HG02623 (cell line): ENCODE measurements at regions not wholly inside any gene's neighbourhood (a gene's known extent, or its start where the extent isn't known, plus 50 kb on each side); places are given as distances from the start of the nearest gene placed in this dataset.

Experiments
- ATAC-seq: cut with Tn5 transposase; IDR thresholded peaks from one replicate; pipeline ENCODE4 v1.9.1; 2021; ENCODE audit warnings: moderate library complexity; ENCODE audit not compliant: unreplicated experiment

GRCh38 chr5:174425271-174425963 lies 299.0 kb upstream of the MSX2 start:
- no peak for ATAC-seq

- ATAC-seq, result no peak
Measured at GRCh38 chr5:174425964-174426290, 298.5 kb upstream of the MSX2 start.

DNA sequence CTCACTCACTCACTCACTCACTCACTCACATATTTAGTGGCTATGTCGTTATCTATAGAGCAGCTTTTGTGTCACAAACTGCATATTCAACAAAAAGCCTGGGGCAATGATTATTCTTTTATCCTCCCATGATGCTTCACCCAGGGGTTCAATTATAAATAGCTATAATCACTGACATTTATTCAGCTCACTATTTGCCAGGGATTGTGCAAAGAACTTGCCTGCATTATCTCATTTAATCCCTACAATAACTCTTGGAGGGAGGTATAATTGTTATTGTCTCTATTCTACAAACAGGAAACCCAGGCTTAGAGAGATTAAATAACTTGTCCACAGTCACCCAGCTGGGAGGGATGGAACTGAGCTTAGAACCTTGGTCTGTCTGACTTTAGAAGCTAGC lies 298.0 kb upstream of the MSX2 start:
- no peak for ATAC-seq

DNA sequence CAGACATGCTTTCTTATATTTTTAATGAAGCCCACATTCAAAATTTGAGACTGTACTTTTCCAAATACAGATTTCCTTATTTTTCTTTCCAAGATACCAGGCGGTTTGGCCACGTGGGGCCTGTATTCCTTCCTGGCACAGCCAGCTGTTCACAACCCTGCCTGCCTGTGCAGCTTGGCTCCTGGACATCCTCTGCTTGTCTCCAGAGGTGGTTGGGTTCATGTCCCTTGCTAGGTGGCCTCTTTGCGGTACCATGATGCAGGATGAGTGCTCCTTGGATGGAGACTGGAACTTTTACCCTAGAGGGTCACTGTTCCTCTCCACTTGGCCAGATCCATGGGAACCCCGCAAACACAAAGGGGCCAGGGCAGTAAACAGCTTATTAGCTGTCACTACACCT lies 297.5 kb upstream of the MSX2 start:
- ATAC-seq, result no peak

DNA sequence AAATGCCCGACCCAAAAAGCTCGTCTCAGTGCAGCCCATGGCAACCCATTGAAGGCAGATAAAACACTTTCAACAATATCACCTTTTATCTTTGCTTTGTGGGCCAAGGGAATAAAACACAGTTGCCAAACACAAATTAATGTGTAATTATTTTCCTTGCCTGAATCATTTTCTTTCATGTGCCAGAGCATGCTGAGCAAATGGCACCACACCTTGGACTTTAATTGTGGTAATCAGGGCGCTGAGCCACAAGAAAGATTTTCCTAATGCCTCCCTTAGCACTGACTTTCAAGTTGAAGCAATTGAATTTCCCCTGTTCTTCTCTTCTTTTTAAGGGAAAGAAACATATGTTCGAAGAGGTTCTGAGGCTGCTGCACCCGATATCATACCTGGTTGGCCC lies 297.1 kb upstream of the MSX2 start:
- no peak for ATAC-seq

DNA sequence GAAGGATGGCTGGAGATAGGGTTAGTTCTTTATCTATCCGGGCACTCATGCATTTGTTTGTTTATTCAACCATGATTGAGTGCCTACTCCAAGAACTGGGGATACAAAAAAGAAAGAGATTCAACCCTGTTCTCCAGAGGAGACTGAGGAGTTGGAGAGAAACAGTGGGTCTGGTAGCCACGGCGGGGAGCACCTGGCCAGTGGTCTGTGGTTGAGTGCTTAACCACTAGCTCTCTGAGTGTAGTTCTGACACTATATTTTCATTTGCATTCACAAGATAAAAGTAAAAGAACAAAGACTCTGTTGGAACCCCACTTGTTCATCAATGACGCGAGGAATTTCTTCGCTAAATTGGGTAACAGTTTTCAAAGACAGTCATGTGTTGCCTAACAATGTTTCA lies 295.5 kb upstream of the MSX2 start:
- no peak for ATAC-seq

DNA sequence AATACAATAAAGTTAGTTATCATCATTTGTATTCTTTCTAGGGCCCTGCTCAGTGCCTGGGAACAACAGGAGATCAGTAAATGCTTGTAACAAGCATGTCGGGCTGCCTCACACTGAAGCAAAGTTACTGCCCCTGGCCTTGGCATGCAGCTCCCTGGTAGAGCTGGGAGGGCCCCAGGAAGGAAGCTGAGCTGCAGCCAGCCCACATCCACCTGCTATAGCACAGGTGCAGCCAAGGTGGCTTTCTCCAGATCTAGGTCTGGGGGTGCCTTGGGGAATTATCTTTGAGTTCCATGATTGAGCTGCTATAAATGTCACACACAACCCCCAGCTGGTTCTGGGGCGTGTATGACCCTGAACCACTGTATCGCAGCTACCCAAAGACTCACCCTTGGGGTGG lies 293.4 kb upstream of the MSX2 start:
- no peak for ATAC-seq

DNA sequence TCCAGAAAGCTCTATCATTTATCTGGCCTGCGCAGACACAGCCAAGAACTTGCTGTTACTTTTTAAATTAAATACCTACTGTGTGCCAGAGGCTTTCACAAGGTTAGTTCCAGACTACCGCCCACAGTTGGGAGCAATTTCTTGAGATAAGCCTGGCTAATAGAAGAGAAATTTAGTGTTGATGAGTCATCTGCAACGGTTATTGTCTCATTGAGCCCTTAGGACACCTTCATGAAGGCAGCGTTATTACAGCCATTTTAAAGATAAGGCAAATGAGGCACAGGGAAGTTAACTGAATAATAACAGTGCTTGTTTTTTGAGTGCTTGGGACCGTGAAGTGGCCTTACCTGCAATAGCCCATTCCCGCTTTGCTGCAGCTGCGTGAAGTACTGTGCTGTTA lies 292.9 kb upstream of the MSX2 start:
- no peak for ATAC-seq

DNA sequence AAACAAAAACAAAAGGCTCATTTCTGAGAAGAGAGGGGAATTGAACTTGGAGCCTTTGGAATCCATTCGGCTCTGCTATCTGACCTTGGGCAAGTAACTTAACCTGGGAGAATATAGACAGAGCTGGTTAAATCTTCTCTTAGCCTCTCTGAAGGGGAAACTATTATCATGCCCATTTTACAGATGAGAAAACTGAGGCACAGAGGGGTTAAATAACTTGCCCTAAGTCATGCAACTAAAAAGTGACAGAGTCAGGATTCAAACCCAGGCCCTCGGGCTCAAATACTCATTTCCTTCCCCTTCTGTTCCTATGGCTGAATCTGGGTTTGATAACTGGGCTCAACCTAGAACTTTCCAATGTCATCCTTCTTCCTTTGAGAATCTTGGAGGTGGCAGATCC lies 291.3 kb upstream of the MSX2 start:
- ATAC-seq, result no peak

DNA sequence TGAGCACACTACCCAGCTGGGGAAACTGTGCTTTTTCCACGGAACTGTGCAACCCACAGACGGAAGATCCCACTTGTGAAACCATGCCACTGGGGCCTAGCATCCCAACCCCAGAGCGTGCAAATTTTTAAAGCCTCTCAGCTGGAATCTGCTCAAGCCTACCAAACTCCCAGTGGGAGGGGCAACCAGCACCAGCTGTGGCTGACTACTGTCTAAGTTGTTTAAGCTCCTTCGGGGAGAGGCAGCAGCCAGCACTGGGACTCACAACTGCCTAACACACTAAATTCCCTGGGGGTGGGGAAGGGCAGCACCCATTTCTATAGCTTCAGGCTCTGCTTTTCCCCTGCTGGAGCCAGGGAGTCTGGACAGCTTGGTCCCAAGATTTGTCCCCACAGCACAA lies 287.6 kb upstream of the MSX2 start:
- ATAC-seq, result no peak

GRCh38 chr5:174444479-174445188 lies 279.7 kb upstream of the MSX2 start:
- ATAC-seq, result no peak

DNA sequence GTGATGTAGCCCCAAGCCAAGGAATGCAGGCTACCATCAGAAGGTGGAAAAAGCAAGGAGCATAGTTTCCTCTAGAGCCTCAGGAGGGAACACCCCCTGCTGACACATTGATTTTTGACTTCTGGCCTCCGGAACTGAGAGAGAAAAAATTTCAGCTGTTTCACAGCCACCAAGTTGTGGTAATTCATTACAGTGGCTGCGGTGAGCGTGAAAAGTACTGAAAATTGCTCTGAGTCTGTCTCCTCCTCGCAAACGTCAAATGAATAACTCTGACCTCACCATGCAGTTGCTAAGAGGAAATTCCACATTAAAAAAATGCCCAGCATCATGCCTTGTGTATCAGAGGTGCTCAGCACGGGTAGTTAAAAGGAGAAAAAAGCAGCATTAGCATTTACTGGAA lies 277.9 kb upstream of the MSX2 start:
- ATAC-seq, result no peak

GRCh38 chr5:174446988-174447387 lies 277.4 kb upstream of the MSX2 start:
- no peak for ATAC-seq

DNA sequence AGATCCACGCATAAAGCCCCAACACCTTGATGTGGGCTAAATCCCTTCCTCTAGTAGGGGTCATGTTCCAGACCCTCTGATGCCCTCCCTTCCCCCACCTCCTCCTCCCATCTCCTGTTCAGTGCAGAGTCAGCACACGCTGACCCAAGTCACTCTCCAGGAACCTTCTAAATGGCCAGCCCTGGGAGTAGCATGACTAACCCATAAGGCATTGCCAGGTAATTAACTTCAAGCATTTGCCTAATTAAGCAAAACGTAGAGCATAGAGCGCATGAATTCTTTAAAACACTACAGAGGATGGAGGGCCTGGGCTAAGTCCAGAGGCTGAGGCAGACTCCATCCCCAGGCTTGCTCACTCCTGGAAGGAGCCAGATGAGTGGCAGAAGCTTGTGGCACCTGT lies 276.3 kb upstream of the MSX2 start:
- no peak for ATAC-seq

DNA sequence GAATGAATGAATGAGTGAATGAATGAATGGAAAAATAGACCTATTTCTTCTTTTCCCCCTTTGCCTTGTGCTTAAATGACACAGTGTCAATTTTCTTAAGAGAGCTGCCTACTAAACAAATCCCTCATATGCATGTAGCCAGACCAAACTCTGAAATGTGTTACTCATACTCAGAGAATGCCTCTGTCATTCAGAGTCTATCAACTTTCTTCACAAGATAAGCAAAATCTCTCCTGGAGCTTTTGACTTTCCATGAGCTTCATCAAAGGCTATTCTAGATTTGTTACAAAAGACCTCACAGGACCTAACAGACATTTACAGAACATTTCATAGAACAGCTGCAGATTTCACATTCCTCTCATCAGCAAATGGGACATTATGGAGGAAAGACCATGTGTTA lies 275.7 kb upstream of the MSX2 start:
- no peak for ATAC-seq

DNA sequence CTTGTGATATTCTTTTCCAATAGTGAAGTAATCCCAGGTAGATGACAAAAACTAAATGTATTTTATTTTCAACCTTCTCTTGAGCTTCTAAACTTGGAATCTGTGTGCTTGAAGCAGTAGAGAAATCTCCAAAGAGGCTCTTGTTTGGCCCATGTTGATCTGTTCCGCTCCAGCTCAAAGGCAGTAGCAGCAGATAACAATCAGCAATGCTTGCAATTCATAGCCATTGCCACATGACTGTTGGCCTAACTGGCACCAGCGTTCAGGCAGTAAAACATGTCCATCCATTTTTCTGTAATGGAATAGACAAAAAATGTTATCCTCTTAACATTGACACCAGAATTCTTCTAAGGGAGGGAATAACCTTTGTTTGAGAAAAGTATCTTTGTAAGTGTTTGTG lies 270.7 kb upstream of the MSX2 start:
- no peak for ATAC-seq

DNA sequence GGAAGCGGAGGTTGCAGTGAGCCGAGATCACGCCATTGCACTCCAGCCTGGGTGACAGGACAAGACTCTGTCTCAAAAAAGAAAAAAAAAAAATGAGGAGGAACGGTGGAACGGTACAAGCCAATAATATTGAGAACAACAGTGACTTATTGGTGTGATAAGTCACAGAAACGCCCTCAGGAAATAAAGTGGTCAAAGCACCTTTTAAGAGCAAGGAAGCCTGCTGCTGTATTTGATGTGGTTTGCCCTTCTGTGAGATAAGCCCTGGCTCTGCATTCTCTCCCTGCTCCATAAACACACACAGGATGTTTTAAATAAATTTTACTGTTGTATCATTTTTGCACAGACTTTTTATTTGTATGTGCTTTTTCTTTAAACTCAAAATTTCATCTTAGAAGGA lies 269.9 kb upstream of the MSX2 start:
- no peak for ATAC-seq

DNA sequence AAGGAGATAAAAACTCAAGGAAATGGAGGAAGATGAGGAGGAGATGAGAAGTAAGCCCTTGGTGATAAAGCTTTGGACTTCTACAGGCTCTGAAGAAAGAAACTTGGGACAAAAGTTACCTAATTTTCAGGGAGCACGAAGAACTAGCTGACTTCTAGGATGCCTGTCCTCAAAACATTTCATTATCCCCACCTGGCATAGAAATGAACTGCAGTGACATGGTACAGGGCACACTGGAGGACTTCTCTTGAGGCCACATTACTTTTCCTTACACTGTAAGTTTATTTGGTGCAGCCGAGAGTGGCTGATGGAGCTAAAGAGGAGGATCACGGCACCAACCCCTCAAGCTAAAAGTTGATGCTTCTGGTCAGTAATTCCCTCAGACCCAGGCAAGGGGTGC lies 269.5 kb upstream of the MSX2 start:
- ATAC-seq, result no peak

GRCh38 chr5:174455301-174455700 lies 269.1 kb upstream of the MSX2 start:
- ATAC-seq, result no peak

- no peak for ATAC-seq
Measured at GRCh38 chr5:174457141-174457678, 267.2 kb upstream of the MSX2 start.

DNA sequence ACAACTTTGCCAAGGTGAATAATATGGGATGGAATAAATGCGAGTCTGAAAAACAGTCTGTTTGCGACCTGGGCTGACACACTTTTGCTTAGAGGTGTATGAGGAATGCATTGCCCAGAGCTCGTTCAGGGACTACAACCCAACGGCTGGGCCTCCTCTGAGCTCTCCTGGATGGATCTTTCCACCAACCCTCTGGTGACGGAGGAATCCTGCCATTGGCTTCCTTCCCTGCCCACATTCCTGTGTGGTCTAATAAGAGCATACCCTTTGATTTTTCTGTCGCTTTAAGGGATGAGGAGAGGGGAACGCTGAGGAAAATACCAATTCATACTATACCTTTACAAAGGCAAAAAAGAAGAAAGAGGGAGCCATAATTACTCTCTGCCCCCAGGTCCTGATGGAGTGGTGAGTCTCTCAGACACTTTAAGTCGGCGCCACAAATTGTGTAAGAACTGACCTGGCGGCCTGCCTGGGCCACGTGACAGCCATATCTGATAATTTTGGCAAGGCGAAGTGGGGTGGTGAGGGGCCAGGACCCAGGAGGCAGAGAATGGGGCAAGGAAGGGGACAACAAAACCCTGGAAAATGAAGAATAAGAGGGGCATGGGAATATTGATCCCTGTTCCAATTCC lies 265.2 kb upstream of the MSX2 start:
- ATAC-seq, result no peak

- no peak for ATAC-seq
Measured at GRCh38 chr5:174459832-174460448, 264.4 kb upstream of the MSX2 start.
